ENCODE measurements at regions not wholly inside any gene's neighbourhood (a gene's known extent, or its start where the extent isn't known, plus 50 kb on each side); places are given as distances from the start of the nearest gene placed in this dataset.
"Not testable (repeated sequence)": the region's sequence is repeated elsewhere in the genome, so short reads cannot be mapped to it uniquely, and the experiment has no call there.

DNA sequence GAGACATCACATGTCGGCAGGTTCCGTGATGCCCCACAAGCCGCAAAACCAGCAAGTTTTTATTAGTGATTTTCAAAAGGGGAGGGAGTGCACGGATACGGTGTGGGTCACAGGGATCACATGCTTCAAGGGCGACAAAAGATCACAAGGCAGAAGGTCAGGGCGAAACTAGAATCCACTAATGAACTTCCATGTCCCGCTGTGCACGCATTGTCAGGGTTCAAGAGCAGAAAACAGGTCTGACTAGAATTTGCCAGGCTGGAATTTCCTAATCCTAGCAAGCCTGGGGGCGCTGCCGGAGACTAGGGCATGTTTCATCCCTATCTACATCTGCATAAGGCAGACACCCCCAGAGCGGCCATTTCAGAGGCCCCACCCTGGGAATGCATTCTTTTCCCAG, 225.2 kb downstream of the NPHP4 start:
- TF ChIP-seq POLR2AphosphoS5 (IDR thresholded peaks at IDR 0.05), result not testable (repeated sequence)
- TF ChIP-seq, protein P1, sequence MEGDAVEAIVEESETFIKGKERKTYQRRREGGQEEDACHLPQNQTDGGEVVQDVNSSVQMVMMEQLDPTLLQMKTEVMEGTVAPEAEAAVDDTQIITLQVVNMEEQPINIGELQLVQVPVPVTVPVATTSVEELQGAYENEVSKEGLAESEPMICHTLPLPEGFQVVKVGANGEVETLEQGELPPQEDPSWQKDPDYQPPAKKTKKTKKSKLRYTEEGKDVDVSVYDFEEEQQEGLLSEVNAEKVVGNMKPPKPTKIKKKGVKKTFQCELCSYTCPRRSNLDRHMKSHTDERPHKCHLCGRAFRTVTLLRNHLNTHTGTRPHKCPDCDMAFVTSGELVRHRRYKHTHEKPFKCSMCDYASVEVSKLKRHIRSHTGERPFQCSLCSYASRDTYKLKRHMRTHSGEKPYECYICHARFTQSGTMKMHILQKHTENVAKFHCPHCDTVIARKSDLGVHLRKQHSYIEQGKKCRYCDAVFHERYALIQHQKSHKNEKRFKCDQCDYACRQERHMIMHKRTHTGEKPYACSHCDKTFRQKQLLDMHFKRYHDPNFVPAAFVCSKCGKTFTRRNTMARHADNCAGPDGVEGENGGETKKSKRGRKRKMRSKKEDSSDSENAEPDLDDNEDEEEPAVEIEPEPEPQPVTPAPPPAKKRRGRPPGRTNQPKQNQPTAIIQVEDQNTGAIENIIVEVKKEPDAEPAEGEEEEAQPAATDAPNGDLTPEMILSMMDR (IDR thresholded peaks at IDR 0.05), result not testable (repeated sequence)

Data from breast epithelium (tissue), 3 donors.